Spleen (tissue), 7 donors: ENCODE measurements at regions not wholly inside any gene's neighbourhood (a gene's known extent, or its start where the extent isn't known, plus 50 kb on each side); places are given as distances from the start of the nearest gene placed in this dataset.

Source experiments
- POLR2AphosphoS5 ChIP-seq, 3 donors: sonication (generic); formaldehyde crosslinking; IDR thresholded peaks; one replicate each; pipeline ENCODE4 v1.5.1; 2017; ENCODE audit warnings: antibody characterized with exemption in 3 of 3
- TF ChIP-seq, protein P1 (sequence below), 11 experiments: fragments of 200-600 bp in 7 of 11; fragments of 450-650 bp in 4 of 11; sonication (generic) in 4 of 11; IDR thresholded peaks in 8 of 11; conservative IDR thresholded peaks in 3 of 11; 1 replicate in 7 of 11; 2 replicates in 4 of 11; pipeline versions ENCODE4 v1.4.0 to v1.8.0; 2016 to 2021; ENCODE audit warnings: antibody characterized with exemption in 11 of 11, inconsistent platforms in 4 of 11, mild to moderate bottlenecking in 1 of 11
- donor health status: DM: no; HTN: no; CAD: no; lungs with moderate emphysema.
- donor health status: DM: no; HTN: no; CAD: no.
- donor health status: DM: no; HTN: no; CAD: no.

DNA sequence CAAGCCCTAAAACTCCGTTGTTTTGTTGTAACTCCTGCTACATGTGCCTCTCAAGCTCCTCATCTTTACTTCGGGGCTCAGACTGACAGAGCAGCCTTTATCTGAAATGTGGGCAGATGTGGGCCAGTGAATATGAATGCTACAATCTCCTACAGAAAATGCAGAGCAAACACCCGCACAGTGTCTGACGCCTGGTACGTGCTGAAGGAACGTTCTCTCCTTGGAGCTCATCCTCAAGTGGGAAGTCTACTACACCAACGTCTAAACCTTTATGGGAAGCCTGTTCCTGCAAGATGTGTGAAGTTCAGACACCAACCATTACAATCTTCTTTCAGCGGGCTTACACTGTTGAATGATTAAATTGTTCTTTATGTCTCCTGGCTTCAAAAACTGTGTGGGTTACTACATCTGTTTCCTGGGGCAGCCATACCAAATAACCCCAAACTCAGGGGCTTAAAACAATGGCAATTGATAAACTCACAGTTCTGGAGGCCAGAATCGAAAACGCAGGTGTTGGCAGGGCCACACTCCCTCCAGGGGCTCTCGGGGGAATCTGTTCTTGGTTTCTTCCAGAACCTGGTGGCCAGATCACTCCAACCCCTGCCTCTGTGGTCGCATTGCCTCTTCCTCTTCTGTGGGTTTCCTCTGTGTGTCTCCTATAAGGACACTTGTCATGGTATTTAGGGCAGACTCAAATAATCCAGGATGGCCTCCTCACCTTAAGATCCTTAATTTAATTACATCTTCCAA, 179.7 kb upstream of the PLXNC1 start:
- TF ChIP-seq, protein P1, sequence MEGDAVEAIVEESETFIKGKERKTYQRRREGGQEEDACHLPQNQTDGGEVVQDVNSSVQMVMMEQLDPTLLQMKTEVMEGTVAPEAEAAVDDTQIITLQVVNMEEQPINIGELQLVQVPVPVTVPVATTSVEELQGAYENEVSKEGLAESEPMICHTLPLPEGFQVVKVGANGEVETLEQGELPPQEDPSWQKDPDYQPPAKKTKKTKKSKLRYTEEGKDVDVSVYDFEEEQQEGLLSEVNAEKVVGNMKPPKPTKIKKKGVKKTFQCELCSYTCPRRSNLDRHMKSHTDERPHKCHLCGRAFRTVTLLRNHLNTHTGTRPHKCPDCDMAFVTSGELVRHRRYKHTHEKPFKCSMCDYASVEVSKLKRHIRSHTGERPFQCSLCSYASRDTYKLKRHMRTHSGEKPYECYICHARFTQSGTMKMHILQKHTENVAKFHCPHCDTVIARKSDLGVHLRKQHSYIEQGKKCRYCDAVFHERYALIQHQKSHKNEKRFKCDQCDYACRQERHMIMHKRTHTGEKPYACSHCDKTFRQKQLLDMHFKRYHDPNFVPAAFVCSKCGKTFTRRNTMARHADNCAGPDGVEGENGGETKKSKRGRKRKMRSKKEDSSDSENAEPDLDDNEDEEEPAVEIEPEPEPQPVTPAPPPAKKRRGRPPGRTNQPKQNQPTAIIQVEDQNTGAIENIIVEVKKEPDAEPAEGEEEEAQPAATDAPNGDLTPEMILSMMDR (IDR thresholded peaks at IDR 0.05 in 8 of 11, conservative IDR thresholded peaks at IDR 0.05 in 3 of 11): no peak
- TF ChIP-seq POLR2AphosphoS5 (IDR thresholded peaks at IDR 0.05): no peak
